Right ventricle myocardium inferior (tissue), 1 donor: ENCODE measurements at regions not wholly inside any gene's neighbourhood (a gene's known extent, or its start where the extent isn't known, plus 50 kb on each side); places are given as distances from the start of the nearest gene placed in this dataset.

Source experiments
- ATAC-seq: fragments of 200-7000 bp; cut with Tn5 transposase; one replicate; pipeline ENCODE4 v1.9.1; 2020; ENCODE audit warnings: mild to moderate bottlenecking, moderate library complexity
- DNase-seq: peaks from one replicate; pipeline ENCODE4 v3.0.0; 2021; ENCODE audit errors: missing footprints
- intact Hi-C: fragments of 100-400 bp; cut with DNase I; formaldehyde crosslinking; loops from one replicate; pipeline ENCODE4 v1.11.0; 2022
- donor health status: DM: no; HTN: yes; CAD: no; lungs with severe emphysema.

- ATAC-seq: no peak
- intact Hi-C loops: no loop called here
- DNase-seq: no peak
These were observed 285.7 kb upstream of the ERCC4 start for GRCh38 chr16:13634253-13634652.

- no peak for ATAC-seq
- no peak for DNase-seq
- intact Hi-C loops: no loop called here
These were observed 285.0 kb upstream of the ERCC4 start for GRCh38 chr16:13634959-13635358.

DNA sequence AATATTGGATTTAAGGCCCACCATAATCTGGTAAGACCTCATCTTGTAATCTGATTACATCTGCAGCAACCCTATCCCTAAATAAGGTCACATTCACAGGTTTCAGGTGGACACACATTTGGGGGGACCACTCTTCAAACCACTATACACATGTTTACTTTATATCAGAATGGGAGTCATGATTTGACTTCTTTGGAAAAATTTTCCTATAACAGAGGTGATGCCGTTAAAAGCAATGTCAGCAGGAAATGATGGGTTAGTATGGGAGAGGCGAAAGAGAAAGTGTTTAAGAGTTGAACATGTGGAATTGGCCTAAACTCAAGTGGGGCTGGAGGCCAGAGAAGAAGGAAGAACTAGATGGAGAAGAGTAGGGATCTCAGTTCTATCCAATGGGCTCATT, 281.7 kb upstream of the ERCC4 start:
- DNase-seq (no peak), ATAC-seq (no peak)
- intact Hi-C loops: no loop called here

DNA sequence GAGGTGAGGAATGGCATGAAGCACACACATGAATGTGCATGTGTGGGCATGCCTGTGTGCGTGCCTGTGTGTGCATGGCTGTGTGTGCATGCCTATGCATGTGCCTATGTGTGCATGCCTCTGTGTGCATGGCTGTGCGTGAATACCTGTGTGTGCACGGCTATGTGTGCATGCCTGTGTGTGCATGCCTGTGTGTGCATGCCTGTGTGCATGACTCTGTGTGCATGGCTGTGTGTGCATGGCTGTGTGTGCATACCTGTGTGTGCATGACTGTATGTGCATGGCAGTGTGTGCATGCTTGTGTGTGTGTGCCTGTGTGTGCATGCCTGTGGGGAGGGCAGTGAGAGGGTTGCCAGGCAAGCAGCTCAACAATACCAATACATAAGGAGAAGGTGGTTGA, 276.5 kb upstream of the ERCC4 start:
- DNase-seq: no peak
- no peak for ATAC-seq
- intact Hi-C loops: no loop called here

GRCh38 chr16:13645601-13646245, 274.2 kb upstream of the ERCC4 start:
- no peak for ATAC-seq
- intact Hi-C loops: no loop called here
- DNase-seq: no peak

DNA sequence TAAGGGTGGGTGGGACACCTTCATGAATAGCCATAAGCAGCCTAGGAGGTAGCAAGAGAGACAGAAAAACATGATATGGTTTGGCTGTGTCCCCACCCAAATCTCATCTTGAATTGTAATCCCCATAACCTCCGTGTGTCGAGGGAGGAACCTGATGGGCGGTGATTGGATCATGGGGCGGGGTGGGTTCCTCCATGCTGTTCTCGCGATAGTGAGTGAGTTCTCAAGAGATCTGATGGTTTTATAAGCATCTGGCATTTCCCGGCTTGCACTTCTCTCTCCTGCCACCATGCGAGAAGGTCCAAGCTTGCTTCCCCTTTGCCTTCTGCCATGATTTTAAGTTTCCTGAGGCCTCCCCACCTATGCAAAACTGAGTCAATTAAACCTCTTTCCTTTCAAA, 259.1 kb upstream of the ERCC4 start:
- ATAC-seq: no peak
- DNase-seq: no peak
- intact Hi-C loops: no loop called here

- intact Hi-C loops: no loop called here
- DNase-seq: no peak
- ATAC-seq: no peak
These were observed 254.1 kb upstream of the ERCC4 start for GRCh38 chr16:13665876-13666275.

- DNase-seq (no peak), ATAC-seq (no peak)
- intact Hi-C loops: no loop called here
These were observed 247.8 kb upstream of the ERCC4 start for GRCh38 chr16:13672196-13672595.

DNA sequence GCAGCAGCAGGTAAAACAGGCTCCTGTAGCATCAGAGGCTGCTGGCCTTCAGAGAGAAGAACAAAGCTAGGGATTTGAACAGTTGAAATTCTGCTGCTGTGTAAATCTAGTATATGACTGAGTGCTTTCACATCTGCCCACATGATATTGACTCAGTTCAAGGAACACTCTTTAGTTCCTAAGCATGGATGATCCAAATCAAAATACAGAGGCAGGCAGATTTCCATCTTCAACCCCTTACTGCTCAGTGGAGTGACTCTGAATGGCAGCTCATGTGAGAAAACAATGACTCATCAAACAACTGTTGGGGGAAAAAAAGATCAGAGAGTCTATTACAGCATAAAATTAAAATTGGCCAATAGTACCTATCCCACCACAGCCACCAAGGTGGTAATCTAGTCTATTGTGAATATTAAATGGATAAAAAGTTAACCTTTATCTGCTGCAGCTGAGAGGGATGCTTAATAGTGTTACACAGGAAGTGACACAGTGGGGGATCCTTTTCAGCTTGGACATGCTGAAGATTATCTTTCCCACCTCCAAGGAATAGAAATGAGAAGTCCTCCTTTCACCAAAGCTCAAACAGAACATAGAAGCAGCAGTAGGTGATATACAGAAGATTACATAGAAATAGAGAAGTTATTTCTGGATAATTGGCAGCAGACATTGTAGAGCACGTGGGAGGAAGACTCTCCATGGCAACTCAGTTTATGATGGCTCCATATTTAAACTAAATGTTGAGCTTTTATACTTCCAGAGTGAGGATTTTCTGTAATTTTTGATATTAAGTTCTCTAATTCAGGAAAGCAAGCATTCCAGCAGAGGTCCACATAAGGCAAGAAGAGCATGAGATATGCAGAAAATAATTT, 239.7 kb upstream of the ERCC4 start:
- no peak for DNase-seq
- no peak for ATAC-seq
- intact Hi-C loops: no loop called here

- ATAC-seq (no peak), DNase-seq (no peak)
- intact Hi-C loops: no loop called here
These were observed 235.0 kb upstream of the ERCC4 start for GRCh38 chr16:13684819-13685563.

DNA sequence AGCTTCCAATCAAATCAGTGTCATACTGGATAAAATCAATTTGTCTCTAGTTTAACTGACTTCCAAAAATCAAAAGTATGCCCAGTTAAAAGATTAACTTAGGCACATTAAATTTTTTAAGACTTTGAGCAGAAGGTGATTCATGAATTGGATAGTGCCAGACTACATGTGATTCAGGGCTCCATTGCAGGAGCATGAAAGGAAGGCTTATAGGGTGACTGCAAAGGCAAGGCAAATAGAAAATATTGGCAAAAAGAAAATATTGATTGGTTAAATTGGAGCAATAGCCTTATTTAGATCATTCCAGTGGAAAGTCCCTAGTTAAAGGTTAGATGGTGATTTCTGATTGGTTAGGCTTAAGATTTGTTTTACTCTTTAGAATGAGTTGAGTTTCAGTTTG, 223.9 kb upstream of the ERCC4 start:
- ATAC-seq (no peak), DNase-seq (no peak)

GRCh38 chr16:13697013-13697412, 222.9 kb upstream of the ERCC4 start:
- ATAC-seq (no peak), DNase-seq (no peak)
- intact Hi-C loops: no loop called here

More for the DNA sequence above, 223.9 kb upstream of the ERCC4 start:
- intact Hi-C loops: no loop called here

- intact Hi-C loops: no loop called here
- DNase-seq (no peak), ATAC-seq (no peak)
These were observed 222.4 kb upstream of the ERCC4 start for GRCh38 chr16:13697568-13697967.

- DNase-seq: no peak
- ATAC-seq: no peak
- intact Hi-C loops: no loop called here
These were observed 217.3 kb upstream of the ERCC4 start for GRCh38 chr16:13702614-13703013.

DNA sequence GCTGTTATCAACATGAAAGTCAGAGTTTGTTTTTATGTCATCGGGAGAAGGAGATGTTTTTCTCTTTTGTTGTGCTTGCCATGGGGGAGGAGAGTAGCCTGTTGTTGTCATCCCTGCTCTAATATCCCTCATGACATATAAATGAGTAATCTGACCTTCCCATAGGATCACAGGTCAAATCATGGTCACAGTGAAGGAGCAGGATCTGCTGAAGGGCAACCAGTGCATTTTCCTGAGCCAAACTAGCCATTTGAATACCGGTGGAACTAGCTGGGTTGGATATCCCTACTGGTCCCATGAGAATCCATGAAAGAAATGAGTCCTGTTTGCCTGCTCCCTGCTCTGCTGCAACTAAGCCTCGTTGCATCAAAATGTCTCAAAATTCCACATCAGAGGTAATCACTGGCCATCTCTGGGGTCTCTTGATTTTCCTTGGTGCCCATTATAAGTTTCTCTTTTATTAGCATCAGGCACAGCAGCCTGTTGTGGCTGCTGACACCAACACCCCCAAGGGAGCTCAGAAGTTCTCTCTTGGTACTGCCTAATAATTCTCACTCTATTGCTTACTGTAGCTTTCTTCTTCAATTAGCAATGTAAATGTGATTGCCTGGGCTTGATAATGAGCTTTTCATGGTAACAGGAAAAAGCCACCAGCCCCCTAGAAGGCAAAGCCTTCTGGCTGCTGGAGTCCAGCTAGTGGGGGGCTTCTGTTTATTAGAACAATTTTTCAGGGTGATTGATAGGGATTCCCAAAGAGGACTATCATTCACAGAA, 211.4 kb upstream of the ERCC4 start:
- intact Hi-C loops: no loop called here
- DNase-seq: no peak
- no peak for ATAC-seq

DNA sequence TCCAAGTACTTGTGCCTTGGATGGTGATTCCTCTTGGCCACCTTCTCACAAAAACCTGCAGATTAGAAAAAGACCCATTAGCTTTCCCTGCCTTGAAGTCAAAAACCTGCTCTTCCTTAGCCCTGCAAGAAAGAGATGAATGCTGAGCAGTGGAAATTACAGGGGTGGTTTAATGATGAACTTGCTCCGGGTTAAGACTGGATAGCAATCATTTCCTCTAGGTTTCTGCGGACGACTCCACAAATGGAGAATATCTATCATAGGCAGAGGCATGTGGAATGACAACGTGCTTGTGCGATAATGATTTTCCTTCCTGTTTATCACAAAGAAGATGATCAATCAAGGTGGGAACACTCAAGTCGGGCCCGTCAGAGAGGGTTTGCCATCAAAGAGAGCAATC, 201.2 kb upstream of the ERCC4 start:
- no peak for ATAC-seq
- DNase-seq: no peak
- intact Hi-C loops: no loop called here

- ATAC-seq: no peak
- DNase-seq: no peak
- intact Hi-C loops: no loop called here
These were observed 192.0 kb upstream of the ERCC4 start for GRCh38 chr16:13727943-13728342.

- ATAC-seq (no peak), DNase-seq (no peak)
- intact Hi-C loops: no loop called here
These were observed 186.4 kb upstream of the ERCC4 start for GRCh38 chr16:13733561-13733960.
